ENCODE measurements at regions not wholly inside any gene's neighbourhood (a gene's known extent, or its start where the extent isn't known, plus 50 kb on each side); places are given as distances from the start of the nearest gene placed in this dataset.

DNA sequence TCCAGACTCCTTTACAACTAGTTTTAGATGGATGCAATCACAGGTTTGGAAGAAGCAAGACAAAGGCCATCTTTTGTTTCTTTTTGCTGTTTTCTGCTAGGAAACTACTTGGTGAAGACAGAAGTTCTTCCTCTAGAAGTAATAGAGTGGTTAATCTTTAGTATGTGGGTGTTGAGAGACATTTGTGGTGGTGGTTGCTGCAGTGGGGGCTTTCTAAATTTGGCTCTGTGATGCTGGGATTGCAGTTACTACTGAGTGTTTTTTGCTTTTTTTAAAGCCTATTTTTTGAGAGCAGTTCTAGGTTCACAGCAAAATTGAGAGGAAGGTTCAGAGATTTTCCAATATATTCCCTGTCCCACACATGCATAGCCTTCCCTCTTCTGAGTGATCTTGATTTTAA lies 120.0 kb downstream of the AASDHPPT start:
- H3K79me2 ChIP-seq (ENCODE audit: insufficient read depth, low read length): no peaks in the 10 kb centered on the region
- H3K9ac ChIP-seq (ENCODE audit: insufficient read depth, low read depth, low read length): no peak overlapping the region
- TF ChIP-seq, protein P1, sequence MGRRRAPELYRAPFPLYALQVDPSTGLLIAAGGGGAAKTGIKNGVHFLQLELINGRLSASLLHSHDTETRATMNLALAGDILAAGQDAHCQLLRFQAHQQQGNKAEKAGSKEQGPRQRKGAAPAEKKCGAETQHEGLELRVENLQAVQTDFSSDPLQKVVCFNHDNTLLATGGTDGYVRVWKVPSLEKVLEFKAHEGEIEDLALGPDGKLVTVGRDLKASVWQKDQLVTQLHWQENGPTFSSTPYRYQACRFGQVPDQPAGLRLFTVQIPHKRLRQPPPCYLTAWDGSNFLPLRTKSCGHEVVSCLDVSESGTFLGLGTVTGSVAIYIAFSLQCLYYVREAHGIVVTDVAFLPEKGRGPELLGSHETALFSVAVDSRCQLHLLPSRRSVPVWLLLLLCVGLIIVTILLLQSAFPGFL (CRISPR knock-in tag; IDR thresholded peaks at IDR 0.05): no peak
- TF ChIP-seq, protein P2, sequence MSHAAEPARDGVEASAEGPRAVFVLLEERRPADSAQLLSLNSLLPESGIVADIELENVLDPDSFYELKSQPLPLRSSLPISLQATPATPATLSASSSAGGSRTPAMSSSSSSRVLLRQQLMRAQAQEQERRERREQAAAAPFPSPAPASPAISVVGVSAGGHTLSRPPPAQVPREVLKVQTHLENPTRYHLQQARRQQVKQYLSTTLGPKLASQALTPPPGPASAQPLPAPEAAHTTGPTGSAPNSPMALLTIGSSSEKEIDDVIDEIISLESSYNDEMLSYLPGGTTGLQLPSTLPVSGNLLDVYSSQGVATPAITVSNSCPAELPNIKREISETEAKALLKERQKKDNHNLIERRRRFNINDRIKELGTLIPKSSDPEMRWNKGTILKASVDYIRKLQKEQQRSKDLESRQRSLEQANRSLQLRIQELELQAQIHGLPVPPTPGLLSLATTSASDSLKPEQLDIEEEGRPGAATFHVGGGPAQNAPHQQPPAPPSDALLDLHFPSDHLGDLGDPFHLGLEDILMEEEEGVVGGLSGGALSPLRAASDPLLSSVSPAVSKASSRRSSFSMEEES (CRISPR knock-in tag; IDR thresholded peaks at IDR 0.05): no peak
- TF ChIP-seq, protein P3, sequence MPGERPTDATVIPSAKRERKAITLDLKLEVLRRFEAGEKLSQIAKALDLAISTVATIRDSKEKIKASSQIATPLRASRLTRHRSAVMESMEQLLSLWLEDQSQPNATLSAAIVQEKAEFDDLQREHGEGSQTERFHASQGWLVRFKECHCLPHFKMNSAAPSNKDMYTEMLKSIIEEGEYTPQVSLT (CRISPR knock-in tag; IDR thresholded peaks at IDR 0.05; ENCODE audit: borderline replicate concordance, low read depth): no peak
- TF ChIP-seq RCOR2 (CRISPR knock-in tag; IDR thresholded peaks at IDR 0.05) (no peak), TOE1 (CRISPR knock-in tag; IDR thresholded peaks at IDR 0.05) (no peak), KLF6 (CRISPR knock-in tag; IDR thresholded peaks at IDR 0.05) (no peak), ZNF274 (CRISPR knock-in tag; IDR thresholded peaks at IDR 0.05) (no peak), ZNF713 (CRISPR knock-in tag; IDR thresholded peaks at IDR 0.05) (no peak)
- TF ChIP-seq, protein P4, sequence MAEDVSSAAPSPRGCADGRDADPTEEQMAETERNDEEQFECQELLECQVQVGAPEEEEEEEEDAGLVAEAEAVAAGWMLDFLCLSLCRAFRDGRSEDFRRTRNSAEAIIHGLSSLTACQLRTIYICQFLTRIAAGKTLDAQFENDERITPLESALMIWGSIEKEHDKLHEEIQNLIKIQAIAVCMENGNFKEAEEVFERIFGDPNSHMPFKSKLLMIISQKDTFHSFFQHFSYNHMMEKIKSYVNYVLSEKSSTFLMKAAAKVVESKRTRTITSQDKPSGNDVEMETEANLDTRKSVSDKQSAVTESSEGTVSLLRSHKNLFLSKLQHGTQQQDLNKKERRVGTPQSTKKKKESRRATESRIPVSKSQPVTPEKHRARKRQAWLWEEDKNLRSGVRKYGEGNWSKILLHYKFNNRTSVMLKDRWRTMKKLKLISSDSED (CRISPR knock-in tag; IDR thresholded peaks at IDR 0.05): no peak
- intact Hi-C loops (cut with micrococcal nuclease; ENCODE audit: unreplicated experiment): no loop called here
- in situ Hi-C loops (cut with HindIII; ENCODE audit: extremely low pct_ligation_motif_present, low pct_unique_long_range_greater_than_20kb): no loop called here
- FAIRE-seq (no peak), ATAC-seq (no peak), DNase-seq (ENCODE audit: low spot score) (no peak)
- H2AFZ ChIP-seq (ENCODE audit: low read length): no peak overlapping the region
- H3K27ac ChIP-seq (ENCODE audit: extremely low read length, insufficient read depth, low read length): no peak overlapping the region
- H3K27me3 ChIP-seq (ENCODE audit: control insufficient read depth in 1 of 2, insufficient read depth in 2 of 2, low read length in 2 of 2): no peaks in the 10 kb centered on the region
- H4K20me1 ChIP-seq (ENCODE audit: insufficient read depth, low read length): no peaks in the 10 kb centered on the region
- peaks cover 17% of the 10 kb centered on the region; the same call in 1 of the 2 replicates for H3K9me3 ChIP-seq (ENCODE audit: low read length)
- no peak overlapping the region for H3K4me2 ChIP-seq (ENCODE audit: low read depth, low read length)
- no peaks in the 10 kb centered on the region for H3K36me3 ChIP-seq (replicated peaks in 1 of 2; ENCODE audit: control insufficient read depth in 1 of 2, insufficient read depth in 2 of 2, low read length in 2 of 2)
- BruUV-seq (replicated peaks): no TSS peak
- H3K4me3 ChIP-seq (replicated peaks in 1 of 3; ENCODE audit: insufficient read depth in 1 of 3, low read depth in 2 of 3, low read length in 3 of 3): no peak overlapping the region
- H3K4me1 ChIP-seq (ENCODE audit: insufficient read depth, low read length): no peaks in the 10 kb centered on the region
- CTCF ChIA-PET (ENCODE audit: low intra/inter-chr PET ratio, low total read pairs): no interaction called here
- POLR2A ChIA-PET: no interaction called here
